ENCODE measurements at regions not wholly inside any gene's neighbourhood (a gene's known extent, or its start where the extent isn't known, plus 50 kb on each side); places are given as distances from the start of the nearest gene placed in this dataset.
"Not testable (repeated sequence)": the region's sequence is repeated elsewhere in the genome, so short reads cannot be mapped to it uniquely, and the experiment has no call there.

DNA sequence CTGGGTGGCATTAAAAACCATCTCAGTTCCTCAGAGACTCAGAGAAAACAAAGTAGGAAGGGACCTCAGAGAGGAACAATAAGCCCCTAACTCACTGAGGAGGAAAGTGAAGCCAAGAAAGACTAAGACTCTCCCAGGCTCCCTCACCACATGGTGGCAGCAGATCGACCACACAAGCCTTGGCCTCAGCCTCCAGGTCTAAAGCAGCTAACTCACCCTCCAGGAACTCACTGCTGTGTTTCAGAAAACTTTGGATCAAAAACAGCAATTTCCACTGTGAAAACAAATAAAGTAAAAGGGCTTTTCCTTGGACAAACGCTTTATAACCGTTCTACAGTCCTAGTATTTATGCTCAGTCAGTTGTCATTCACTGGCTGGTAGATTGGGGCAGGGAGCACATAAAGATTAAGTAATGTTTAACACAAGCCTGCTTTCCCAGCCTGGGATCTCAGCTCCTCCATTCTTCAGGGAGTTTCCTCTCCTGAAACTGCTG lies 137.4 kb downstream of the PPIAL4G start:
- TF ChIP-seq, protein P1, sequence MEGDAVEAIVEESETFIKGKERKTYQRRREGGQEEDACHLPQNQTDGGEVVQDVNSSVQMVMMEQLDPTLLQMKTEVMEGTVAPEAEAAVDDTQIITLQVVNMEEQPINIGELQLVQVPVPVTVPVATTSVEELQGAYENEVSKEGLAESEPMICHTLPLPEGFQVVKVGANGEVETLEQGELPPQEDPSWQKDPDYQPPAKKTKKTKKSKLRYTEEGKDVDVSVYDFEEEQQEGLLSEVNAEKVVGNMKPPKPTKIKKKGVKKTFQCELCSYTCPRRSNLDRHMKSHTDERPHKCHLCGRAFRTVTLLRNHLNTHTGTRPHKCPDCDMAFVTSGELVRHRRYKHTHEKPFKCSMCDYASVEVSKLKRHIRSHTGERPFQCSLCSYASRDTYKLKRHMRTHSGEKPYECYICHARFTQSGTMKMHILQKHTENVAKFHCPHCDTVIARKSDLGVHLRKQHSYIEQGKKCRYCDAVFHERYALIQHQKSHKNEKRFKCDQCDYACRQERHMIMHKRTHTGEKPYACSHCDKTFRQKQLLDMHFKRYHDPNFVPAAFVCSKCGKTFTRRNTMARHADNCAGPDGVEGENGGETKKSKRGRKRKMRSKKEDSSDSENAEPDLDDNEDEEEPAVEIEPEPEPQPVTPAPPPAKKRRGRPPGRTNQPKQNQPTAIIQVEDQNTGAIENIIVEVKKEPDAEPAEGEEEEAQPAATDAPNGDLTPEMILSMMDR (IDR thresholded peaks at IDR 0.05), result peak in 3 of 4 experiments; percentile 24 to 54 (median 27)
- intact Hi-C loops (cut with DNase I); H3K27ac ChIP-seq; DNase-seq (ENCODE audit: low spot score); H3K9me3 ChIP-seq; H3K36me3 ChIP-seq; H3K4me1 ChIP-seq (replicated peaks); H3K27me3 ChIP-seq (replicated peaks; ENCODE audit: insufficient read depth); H3K4me3 ChIP-seq: not testable (repeated sequence)
- 7% methylated on average over 3 of the region's 3 CpGs for WGBS

DNA sequence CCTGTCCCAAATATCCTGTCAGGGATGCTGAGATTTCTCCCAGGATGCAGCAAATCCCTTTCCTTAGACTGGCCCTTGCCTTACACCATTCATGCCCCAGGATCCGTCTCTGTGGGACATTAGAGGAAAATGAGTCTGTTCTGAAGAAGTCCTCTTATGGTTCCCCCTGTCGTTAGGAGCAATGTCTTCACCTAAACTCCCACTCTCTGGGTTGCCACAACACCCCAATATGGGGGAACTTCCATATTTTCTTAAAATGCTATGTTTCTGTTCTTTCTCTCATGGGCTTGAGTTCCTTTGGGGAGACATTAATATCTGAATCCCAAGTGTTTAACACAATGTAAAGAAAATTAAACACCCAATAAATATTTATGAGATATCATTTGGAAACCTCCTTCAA lies 138.5 kb downstream of the PPIAL4G start:
- H3K36me3 ChIP-seq; H3K9me3 ChIP-seq; DNase-seq (ENCODE audit: low spot score); intact Hi-C loops (cut with DNase I); H3K4me1 ChIP-seq (replicated peaks); H3K27ac ChIP-seq; H3K4me3 ChIP-seq; H3K27me3 ChIP-seq (replicated peaks; ENCODE audit: insufficient read depth): not testable (repeated sequence)
- WGBS, result 90% methylated on average over 2 of the region's 2 CpGs

DNA sequence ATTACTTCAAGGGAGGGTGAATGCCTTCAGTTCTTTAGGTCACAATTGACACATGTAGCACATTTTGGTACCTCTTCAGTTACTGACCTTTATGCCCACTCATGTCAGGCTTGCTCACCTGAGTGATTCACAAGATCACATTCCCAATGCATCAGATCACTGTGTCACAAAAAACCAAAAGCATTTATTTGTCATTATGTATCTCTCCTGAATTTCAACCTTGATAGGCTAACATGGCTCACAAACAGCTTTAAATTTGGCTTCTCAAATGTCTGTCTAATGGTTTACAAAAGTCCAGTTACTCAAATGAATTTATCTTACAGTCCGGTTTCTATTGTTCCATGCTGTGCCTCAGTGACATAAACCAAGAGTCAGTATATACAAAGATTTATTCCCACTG lies 141.4 kb downstream of the PPIAL4G start:
- H3K4me1 ChIP-seq (replicated peaks); H3K36me3 ChIP-seq; intact Hi-C loops (cut with DNase I); DNase-seq (ENCODE audit: low spot score); H3K9me3 ChIP-seq; H3K4me3 ChIP-seq; H3K27me3 ChIP-seq (replicated peaks; ENCODE audit: insufficient read depth); H3K27ac ChIP-seq: not testable (repeated sequence)
- WGBS, result 88% methylated on average over 1 of the region's 1 CpG

DNA sequence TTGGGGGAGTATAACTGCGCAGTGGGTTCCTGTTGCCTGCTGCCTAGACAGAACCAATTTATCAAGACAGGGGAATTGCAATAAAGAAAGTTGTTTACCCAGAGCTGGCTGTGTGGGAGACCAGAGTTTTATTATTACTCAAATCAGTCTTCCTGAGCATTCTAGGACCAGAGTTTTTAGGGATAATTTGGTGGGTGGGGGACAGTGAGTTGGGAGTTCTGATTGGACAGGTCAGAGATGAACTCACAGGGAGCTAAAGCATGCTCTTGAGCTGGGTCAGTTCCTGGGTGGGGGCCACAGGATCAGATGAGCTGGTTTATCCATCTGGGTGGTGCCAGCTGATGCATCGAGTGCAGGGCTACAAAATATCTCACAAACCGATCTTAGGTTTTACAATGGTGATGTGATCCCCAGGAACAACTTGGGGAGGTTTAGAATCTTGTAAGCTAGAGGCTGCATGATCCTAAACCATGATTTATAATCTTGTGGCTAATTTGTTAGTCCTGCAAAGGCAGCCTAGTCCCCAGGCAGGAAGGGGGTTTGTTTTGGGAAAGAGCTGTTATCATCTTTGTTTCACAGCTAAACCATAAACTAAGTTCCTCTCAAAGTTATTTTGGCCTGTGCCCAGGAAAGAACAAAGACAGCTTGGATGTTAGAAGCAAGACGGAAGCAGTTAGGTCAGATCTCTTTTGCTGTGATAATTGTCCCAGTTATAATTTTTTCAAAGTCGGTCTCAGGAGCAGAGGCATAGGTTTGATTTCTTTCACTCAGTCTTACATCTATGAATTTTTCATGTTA lies 146.8 kb downstream of the PPIAL4G start:
- peak; percentile 21 for DNase-seq (ENCODE audit: low spot score)
- H3K27me3 ChIP-seq (replicated peaks; ENCODE audit: insufficient read depth); H3K4me3 ChIP-seq; H3K27ac ChIP-seq; H3K4me1 ChIP-seq (replicated peaks); intact Hi-C loops (cut with DNase I); H3K9me3 ChIP-seq; H3K36me3 ChIP-seq: not testable (repeated sequence)
- WGBS, result 11% methylated on average over 5 of the region's 5 CpGs
- peak; percentile 4 for TF ChIP-seq POLR2AphosphoS5 (IDR thresholded peaks at IDR 0.05)

DNA sequence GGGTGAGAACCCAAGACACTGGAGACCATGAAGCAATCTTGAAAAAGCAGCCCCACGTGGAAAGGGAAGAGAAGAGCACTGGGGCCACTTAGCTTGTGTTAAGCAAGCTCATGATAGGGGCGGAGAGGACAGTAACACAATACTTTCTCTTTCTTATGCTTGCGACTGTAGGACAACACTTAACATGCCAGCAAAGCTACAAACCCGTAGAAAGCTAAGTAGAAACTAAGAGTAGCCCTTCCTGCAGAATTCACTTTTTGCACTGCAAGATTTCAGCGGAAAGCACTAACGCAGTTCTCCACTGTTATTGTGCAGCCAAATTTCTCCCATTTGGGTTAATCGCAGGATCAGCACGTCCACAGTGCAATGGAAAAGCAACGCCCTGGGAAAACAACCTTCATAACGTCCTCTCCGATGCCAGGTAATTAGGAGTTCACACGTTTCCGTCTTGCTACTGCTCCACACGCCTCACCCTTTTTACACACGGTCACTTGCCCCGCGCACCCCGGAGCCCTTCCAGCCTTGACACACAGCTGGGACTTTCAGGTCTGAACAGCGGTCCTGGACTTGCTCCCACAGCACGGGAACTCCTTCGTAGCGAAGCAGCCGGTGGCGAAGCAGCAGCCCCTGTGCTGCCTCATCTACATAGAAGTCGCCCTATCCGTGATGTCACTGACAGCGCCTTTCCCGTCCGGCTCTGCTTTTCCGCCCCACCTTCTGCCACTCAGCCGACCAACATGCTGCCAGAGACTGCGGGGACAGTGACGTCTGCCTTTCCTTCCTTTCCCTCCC lies 148.6 kb downstream of the PPIAL4G start:
- intact Hi-C loops (cut with DNase I), result no loop called here
- Histone ChIP-seq H3K36me3 (no peaks in the 10 kb centered on the region), H3K27me3 (replicated peaks; ENCODE audit: insufficient read depth) (peaks cover 5% of the 10 kb centered on the region), H3K9me3 (no peaks in the 10 kb centered on the region), H3K4me1 (replicated peaks) (no peaks in the 10 kb centered on the region), H3K4me3 (peak overlapping the region; percentile 35 to 38), H3K27ac (peak overlapping the region; percentile 34 to 65)
- under 1% methylated on average over 33 of the region's 33 CpGs for WGBS
- TF ChIP-seq, protein P1 (IDR thresholded peaks at IDR 0.05), result no peak
- TF ChIP-seq POLR2A (IDR thresholded peaks at IDR 0.05) (peak; percentile 75), POLR2AphosphoS5 (IDR thresholded peaks at IDR 0.05) (peak; percentile 52)
- DNase-seq (ENCODE audit: low spot score), result peak; percentile 85

DNA sequence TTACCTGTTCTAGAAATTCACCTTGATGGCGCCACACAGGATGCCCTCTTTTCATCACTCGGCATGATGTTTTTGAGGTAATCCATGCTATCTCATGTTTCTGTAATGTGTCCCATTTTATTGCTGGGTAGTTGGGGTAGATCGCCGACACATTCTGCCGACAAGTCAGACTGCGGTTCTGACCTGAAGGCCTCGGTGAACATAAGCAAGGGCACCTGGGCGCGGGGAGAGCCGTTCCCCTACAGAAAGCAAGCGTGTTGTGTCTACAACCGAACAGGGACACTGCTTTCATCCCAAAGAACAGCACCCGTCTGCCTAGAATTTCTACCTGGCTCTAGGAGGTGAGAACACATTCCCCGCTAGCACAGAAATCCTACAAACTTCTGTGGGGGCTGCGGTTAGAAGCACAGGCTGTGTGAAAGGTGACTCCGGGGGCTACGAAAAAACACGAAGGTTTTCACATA lies 149.2 kb downstream of the PPIAL4G start:
- no peaks in the 10 kb centered on the region for H3K4me1 ChIP-seq (replicated peaks)
- peak overlapping the region; percentile 34 to 65 for H3K27ac ChIP-seq
- intact Hi-C loops (cut with DNase I), result no loop called here
- H3K9me3 ChIP-seq, result no peaks in the 10 kb centered on the region
- TF ChIP-seq POLR2AphosphoS5 (IDR thresholded peaks at IDR 0.05) (no peak), POLR2A (IDR thresholded peaks at IDR 0.05) (no peak)
- TF ChIP-seq, protein P1 (IDR thresholded peaks at IDR 0.05), result no peak
- no peaks in the 10 kb centered on the region for H3K36me3 ChIP-seq
- peaks cover 5% of the 10 kb centered on the region for H3K27me3 ChIP-seq (replicated peaks; ENCODE audit: insufficient read depth)
- WGBS, result 11% methylated on average over 18 of the region's 18 CpGs
- DNase-seq (ENCODE audit: low spot score), result no peak
- H3K4me3 ChIP-seq, result peak overlapping the region; percentile 35 to 38

All from prostate gland (tissue), 2 donors.